NCI-H82 treated with DMSO at 0.1 percent for 48 hours (cell line): ENCODE measurements at regions not wholly inside any gene's neighbourhood (a gene's known extent, or its start where the extent isn't known, plus 50 kb on each side); places are given as distances from the start of the nearest gene placed in this dataset.

ENCODE experiments used
- DNase-seq: peaks from one replicate; lab custom pipeline; 2025; ENCODE audit not compliant: unreplicated experiment; lab: John Stamatoyannopoulos, UW

GRCh38 chr2:176668912-176669311, 399.7 kb downstream of the MTX2 start:
- DNase-seq, result no peak

GRCh38 chr2:176669398-176670174, 400.3 kb downstream of the MTX2 start:
- DNase-seq, result no peak

- DNase-seq, result no peak
These were observed 406.2 kb downstream of the MTX2 start for GRCh38 chr2:176675271-176675949.

- no peak for DNase-seq
These were observed 408.6 kb downstream of the MTX2 start for GRCh38 chr2:176677746-176678265.

- DNase-seq, result no peak
These were observed 409.3 kb downstream of the MTX2 start for GRCh38 chr2:176678571-176678970.

- no peak for DNase-seq
These were observed 409.9 kb downstream of the MTX2 start for GRCh38 chr2:176679061-176679669.

- DNase-seq, result no peak
These were observed 411.8 kb downstream of the MTX2 start for GRCh38 chr2:176680916-176681516.

- no peak for DNase-seq
These were observed 412.4 kb downstream of the MTX2 start for GRCh38 chr2:176681584-176682115.

GRCh38 chr2:176682278-176682677, 413.0 kb downstream of the MTX2 start:
- no peak for DNase-seq

- DNase-seq, result no peak
These were observed 414.4 kb downstream of the MTX2 start for GRCh38 chr2:176683618-176684111.

- DNase-seq, result no peak
These were observed 416.7 kb downstream of the MTX2 start for GRCh38 chr2:176685908-176686307.

- DNase-seq, result no peak
These were observed 417.1 kb downstream of the MTX2 start for GRCh38 chr2:176686328-176686727.

GRCh38 chr2:176687342-176687741, 418.1 kb downstream of the MTX2 start:
- no peak for DNase-seq

GRCh38 chr2:176687944-176688343, 418.7 kb downstream of the MTX2 start:
- DNase-seq, result no peak

- no peak for DNase-seq
These were observed 420.5 kb downstream of the MTX2 start for GRCh38 chr2:176689711-176690110.

GRCh38 chr2:176691471-176691870, 422.2 kb downstream of the MTX2 start:
- DNase-seq, result no peak

- no peak for DNase-seq
These were observed 423.3 kb downstream of the MTX2 start for GRCh38 chr2:176692533-176692932.

GRCh38 chr2:176699098-176699497, 429.9 kb downstream of the MTX2 start:
- no peak for DNase-seq

GRCh38 chr2:176699644-176700043, 430.4 kb downstream of the MTX2 start:
- DNase-seq, result no peak

GRCh38 chr2:176702131-176702530, 432.9 kb downstream of the MTX2 start:
- no peak for DNase-seq

- DNase-seq, result peak; percentile 71
These were observed 435.1 kb downstream of the MTX2 start for GRCh38 chr2:176704282-176704858.
